ENCODE measurements at regions not wholly inside any gene's neighbourhood (a gene's known extent, or its start where the extent isn't known, plus 50 kb on each side); places are given as distances from the start of the nearest gene placed in this dataset.

GRCh38 chr11:70002433-70002832, 75.7 kb upstream of the ANO1 start:
- no peak for DNase-seq

- no peak for DNase-seq
Observed at GRCh38 chr11:70005107-70005818, 72.9 kb upstream of the ANO1 start.

- DNase-seq, result no peak
Observed at GRCh38 chr11:70007796-70008195, 70.3 kb upstream of the ANO1 start.

GRCh38 chr11:70010774-70011173, 67.3 kb upstream of the ANO1 start:
- no peak for DNase-seq

GRCh38 chr11:70012134-70012733, 65.9 kb upstream of the ANO1 start:
- DNase-seq, result no peak

GRCh38 chr11:70014291-70014690, 63.8 kb upstream of the ANO1 start:
- DNase-seq, result no peak

- no peak for DNase-seq
Observed at GRCh38 chr11:70016666-70017367, 61.3 kb upstream of the ANO1 start.

GRCh38 chr11:70018816-70019215, 59.3 kb upstream of the ANO1 start:
- no peak for DNase-seq

GRCh38 chr11:70019576-70020011, 58.5 kb upstream of the ANO1 start:
- DNase-seq, result no peak

- DNase-seq, result no peak
Observed at GRCh38 chr11:70020336-70021214, 57.5 kb upstream of the ANO1 start.

GRCh38 chr11:70021586-70021985, 56.5 kb upstream of the ANO1 start:
- DNase-seq, result no peak

GRCh38 chr11:70024036-70024772, 53.9 kb upstream of the ANO1 start:
- no peak for DNase-seq

GRCh38 chr11:70024773-70025045, 53.4 kb upstream of the ANO1 start:
- DNase-seq, result no peak

- no peak for DNase-seq
Observed at GRCh38 chr11:70025308-70025707, 52.8 kb upstream of the ANO1 start.

- DNase-seq, result no peak
Observed at GRCh38 chr11:70026012-70026411, 52.1 kb upstream of the ANO1 start.

- DNase-seq, result no peak
Observed at GRCh38 chr11:70026726-70027125, 51.4 kb upstream of the ANO1 start.

- no peak for DNase-seq
Observed at GRCh38 chr11:70027451-70027850, 50.7 kb upstream of the ANO1 start.

- no peak for DNase-seq
Observed at GRCh38 chr11:70028147-70028855, 49.8 kb upstream of the ANO1 start.
